ENCODE measurements at regions not wholly inside any gene's neighbourhood (a gene's known extent, or its start where the extent isn't known, plus 50 kb on each side); places are given as distances from the start of the nearest gene placed in this dataset.

DNA sequence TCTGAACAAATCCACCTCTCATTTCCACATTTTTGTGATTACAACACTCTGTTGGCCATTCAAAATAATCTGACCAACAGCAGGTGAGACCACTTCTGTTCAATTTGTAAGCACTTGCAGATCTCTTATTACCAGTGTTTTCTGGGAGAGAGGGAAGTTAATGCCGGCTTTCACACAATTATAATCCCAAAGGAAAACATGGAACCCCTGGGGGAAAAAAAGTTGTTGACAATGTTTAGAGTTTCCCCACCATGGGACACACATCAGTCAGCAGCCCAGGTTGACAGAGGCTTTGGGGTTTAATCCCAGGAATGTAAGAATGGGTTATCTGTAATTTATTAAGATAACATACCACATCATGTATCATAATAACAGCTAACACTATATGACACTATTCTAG is 68.4 kb upstream of the TNFSF4 start:
- Histone ChIP-seq H3K9ac (ENCODE audit: insufficient read depth, low read length) (no peak overlapping the region), H3K79me2 (ENCODE audit: control insufficient read depth, insufficient read depth, low read length) (no peaks in the 10 kb centered on the region), H3K27ac (ENCODE audit: insufficient read depth, low read length) (no peak overlapping the region), H3K36me3 (ENCODE audit: control insufficient read depth, insufficient read depth, low read length) (no peaks in the 10 kb centered on the region), H3K27me3 (ENCODE audit: control insufficient read depth, insufficient read depth, low read length) (no peaks in the 10 kb centered on the region), H3K4me1 (ENCODE audit: control insufficient read depth, extremely low read depth, insufficient read depth, low read length) (no peaks in the 10 kb centered on the region), H2AFZ (ENCODE audit: low read length) (no peak overlapping the region), H4K20me1 (ENCODE audit: control insufficient read depth, extremely low read depth, insufficient read depth, low read length) (no peaks in the 10 kb centered on the region), H3K4me2 (ENCODE audit: extremely low read depth, insufficient read depth, low read length) (no peak overlapping the region), H3K4me3 (replicated peaks in 1 of 4; ENCODE audit: control extremely low read depth in 1 of 4, insufficient read depth in 1 of 4, low read depth in 3 of 4, low read length in 4 of 4) (no peak overlapping the region), H3K9me3 (ENCODE audit: control insufficient read depth, insufficient read depth, low read depth, low read length) (no peaks in the 10 kb centered on the region)
- DNase-seq (ENCODE audit: low read depth in 2 of 2) = no peak
- TF ChIP-seq, protein P1, sequence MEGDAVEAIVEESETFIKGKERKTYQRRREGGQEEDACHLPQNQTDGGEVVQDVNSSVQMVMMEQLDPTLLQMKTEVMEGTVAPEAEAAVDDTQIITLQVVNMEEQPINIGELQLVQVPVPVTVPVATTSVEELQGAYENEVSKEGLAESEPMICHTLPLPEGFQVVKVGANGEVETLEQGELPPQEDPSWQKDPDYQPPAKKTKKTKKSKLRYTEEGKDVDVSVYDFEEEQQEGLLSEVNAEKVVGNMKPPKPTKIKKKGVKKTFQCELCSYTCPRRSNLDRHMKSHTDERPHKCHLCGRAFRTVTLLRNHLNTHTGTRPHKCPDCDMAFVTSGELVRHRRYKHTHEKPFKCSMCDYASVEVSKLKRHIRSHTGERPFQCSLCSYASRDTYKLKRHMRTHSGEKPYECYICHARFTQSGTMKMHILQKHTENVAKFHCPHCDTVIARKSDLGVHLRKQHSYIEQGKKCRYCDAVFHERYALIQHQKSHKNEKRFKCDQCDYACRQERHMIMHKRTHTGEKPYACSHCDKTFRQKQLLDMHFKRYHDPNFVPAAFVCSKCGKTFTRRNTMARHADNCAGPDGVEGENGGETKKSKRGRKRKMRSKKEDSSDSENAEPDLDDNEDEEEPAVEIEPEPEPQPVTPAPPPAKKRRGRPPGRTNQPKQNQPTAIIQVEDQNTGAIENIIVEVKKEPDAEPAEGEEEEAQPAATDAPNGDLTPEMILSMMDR (conservative IDR thresholded peaks at IDR 0.05 in 1 of 2, IDR thresholded peaks at IDR 0.05 in 1 of 2; ENCODE audit: low read depth in 1 of 2, low read length in 2 of 2) = no peak
- no peak for TF ChIP-seq EZH2 (IDR thresholded peaks at IDR 0.05; ENCODE audit: low read length, missing control alignments)

DNA sequence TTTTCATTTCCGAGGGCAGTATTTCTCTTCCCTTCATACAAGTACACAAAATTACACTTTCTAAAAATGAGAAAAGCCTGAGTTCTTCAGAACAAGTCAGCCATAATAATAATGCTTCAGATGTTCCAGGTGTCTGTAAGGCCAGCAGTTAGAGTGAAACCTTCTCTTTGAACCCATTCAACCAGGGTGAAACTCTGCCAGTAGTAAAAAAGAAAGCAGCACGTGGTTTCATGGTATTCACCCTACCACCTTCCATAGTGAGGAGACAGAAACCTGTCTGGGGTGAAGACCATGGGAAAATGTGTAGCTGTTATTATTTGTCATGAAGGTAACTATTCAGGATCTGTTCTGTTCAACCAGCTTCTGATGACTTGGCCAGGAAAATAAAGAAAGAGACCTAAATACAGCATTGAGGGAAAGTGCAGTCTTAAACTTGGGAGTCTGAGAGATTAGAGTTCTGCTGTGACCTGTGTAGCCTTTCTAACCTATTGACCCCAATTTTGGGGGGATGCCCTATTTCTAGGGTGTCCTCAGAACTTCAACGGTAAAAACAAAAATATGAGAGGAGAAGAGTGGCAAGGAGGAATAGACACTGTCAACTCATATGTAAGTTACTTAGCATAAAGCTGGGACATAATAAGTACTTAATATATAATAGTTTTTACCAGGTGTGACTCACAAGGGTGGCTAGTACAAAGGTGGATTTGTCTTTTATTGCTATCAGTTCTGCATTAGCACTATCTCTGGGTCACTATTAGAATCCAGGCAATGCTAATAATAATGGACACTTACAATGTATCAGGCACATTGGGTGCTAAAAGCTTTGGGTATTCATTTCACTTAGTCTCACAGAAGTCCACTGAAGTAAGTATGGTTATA is 70.0 kb upstream of the TNFSF4 start:
- no peak overlapping the region for H3K4me2 ChIP-seq (ENCODE audit: extremely low read depth, insufficient read depth, low read length)
- no peak for DNase-seq (ENCODE audit: low read depth in 2 of 2)
- H3K4me3 ChIP-seq (replicated peaks in 1 of 4; ENCODE audit: control extremely low read depth in 1 of 4, insufficient read depth in 1 of 4, low read depth in 3 of 4, low read length in 4 of 4) = no peak overlapping the region
- no peak overlapping the region for H3K9ac ChIP-seq (ENCODE audit: insufficient read depth, low read length)
- H3K9me3 ChIP-seq (ENCODE audit: control insufficient read depth, insufficient read depth, low read depth, low read length) = no peaks in the 10 kb centered on the region
- no peaks in the 10 kb centered on the region for H3K79me2 ChIP-seq (ENCODE audit: control insufficient read depth, insufficient read depth, low read length)
- H3K36me3 ChIP-seq (ENCODE audit: control insufficient read depth, insufficient read depth, low read length) = no peaks in the 10 kb centered on the region
- H3K27me3 ChIP-seq (ENCODE audit: control insufficient read depth, insufficient read depth, low read length) = no peaks in the 10 kb centered on the region
- TF ChIP-seq EZH2 (IDR thresholded peaks at IDR 0.05; ENCODE audit: low read length, missing control alignments) = no peak
- TF ChIP-seq, protein P1 (conservative IDR thresholded peaks at IDR 0.05 in 1 of 2, IDR thresholded peaks at IDR 0.05 in 1 of 2; ENCODE audit: low read depth in 1 of 2, low read length in 2 of 2) = no peak
- no peak overlapping the region for H2AFZ ChIP-seq (ENCODE audit: low read length)
- no peak overlapping the region for H3K27ac ChIP-seq (ENCODE audit: insufficient read depth, low read length)
- no peaks in the 10 kb centered on the region for H4K20me1 ChIP-seq (ENCODE audit: control insufficient read depth, extremely low read depth, insufficient read depth, low read length)
- no peaks in the 10 kb centered on the region for H3K4me1 ChIP-seq (ENCODE audit: control insufficient read depth, extremely low read depth, insufficient read depth, low read length)

DNA sequence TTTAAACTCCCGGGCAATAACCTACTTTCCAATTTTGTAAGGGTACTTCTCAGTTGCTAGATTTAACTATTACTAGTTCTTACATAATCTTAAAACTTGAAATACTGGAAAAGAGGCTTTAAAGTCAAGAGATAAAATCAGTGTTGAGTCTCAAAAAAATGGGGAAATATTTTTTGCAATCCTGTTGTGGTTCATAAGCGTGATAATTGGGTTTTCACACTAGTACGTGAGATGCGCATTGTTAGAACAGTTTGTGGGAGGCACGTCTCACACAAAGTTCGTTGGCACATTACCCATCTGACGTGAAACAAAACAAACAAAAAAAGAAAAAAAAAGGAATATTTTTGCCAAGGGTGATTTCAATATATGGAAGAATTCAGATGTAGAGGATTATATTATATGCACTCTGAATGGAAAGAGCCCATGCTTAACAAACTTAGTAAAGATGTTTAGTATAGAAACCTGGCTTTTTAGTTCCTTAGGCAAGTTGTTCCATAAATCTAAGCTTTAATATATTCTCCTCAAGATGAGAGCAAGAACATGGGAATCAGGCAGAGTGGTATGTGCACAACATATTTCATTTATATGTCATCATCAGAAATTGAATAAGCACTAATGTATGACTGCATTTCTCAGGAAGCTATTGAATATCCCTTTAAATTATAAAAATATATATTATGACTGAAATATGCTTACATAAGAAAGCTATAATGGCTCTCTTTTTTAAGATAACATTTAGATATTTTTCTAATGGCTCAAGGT is 73.9 kb upstream of the TNFSF4 start:
- H3K4me2 ChIP-seq (ENCODE audit: extremely low read depth, insufficient read depth, low read length) = no peak overlapping the region
- H3K4me1 ChIP-seq (ENCODE audit: control insufficient read depth, extremely low read depth, insufficient read depth, low read length) = no peaks in the 10 kb centered on the region
- peak in 1 of 2 donors; percentile 35 for DNase-seq (ENCODE audit: low read depth in 2 of 2)
- H3K4me3 ChIP-seq (replicated peaks in 1 of 4; ENCODE audit: control extremely low read depth in 1 of 4, insufficient read depth in 1 of 4, low read depth in 3 of 4, low read length in 4 of 4) = no peak overlapping the region
- H2AFZ ChIP-seq (ENCODE audit: low read length) = no peak overlapping the region
- H4K20me1 ChIP-seq (ENCODE audit: control insufficient read depth, extremely low read depth, insufficient read depth, low read length) = no peaks in the 10 kb centered on the region
- TF ChIP-seq, protein P1 (conservative IDR thresholded peaks at IDR 0.05 in 1 of 2, IDR thresholded peaks at IDR 0.05 in 1 of 2; ENCODE audit: low read depth in 1 of 2, low read length in 2 of 2) = no peak
- TF ChIP-seq EZH2 (IDR thresholded peaks at IDR 0.05; ENCODE audit: low read length, missing control alignments) = no peak
- no peaks in the 10 kb centered on the region for H3K27me3 ChIP-seq (ENCODE audit: control insufficient read depth, insufficient read depth, low read length)
- H3K36me3 ChIP-seq (ENCODE audit: control insufficient read depth, insufficient read depth, low read length) = no peaks in the 10 kb centered on the region
- H3K9me3 ChIP-seq (ENCODE audit: control insufficient read depth, insufficient read depth, low read depth, low read length) = no peaks in the 10 kb centered on the region
- no peak overlapping the region for H3K27ac ChIP-seq (ENCODE audit: insufficient read depth, low read length)
- H3K79me2 ChIP-seq (ENCODE audit: control insufficient read depth, insufficient read depth, low read length) = no peaks in the 10 kb centered on the region
- H3K9ac ChIP-seq (ENCODE audit: insufficient read depth, low read length) = no peak overlapping the region

Measured in fibroblast of lung (primary cell).